ENCODE measurements at regions not wholly inside any gene's neighbourhood (a gene's known extent, or its start where the extent isn't known, plus 50 kb on each side); places are given as distances from the start of the nearest gene placed in this dataset.

DNA sequence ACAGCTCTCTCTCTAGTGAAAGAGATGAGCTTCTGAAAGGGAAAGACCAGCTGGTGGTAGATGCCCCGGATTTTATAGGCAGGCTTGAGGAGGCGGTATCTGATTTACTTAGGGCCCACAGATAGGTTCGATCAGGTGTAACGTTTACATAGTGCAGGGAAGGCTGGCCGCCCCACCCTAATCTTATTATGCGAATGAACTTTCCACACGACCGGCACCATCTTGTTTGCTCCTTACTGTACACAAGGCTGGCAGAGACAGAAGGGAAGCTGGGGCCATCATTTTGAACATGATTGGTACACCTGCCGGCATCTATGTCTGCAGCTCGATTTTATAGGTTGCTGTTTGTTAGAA is 212.0 kb upstream of the JARID2 start:
- TF ChIP-seq ZNF3 (CRISPR knock-in tag; IDR thresholded peaks at IDR 0.05), result no peak
- TF ChIP-seq, protein P1, sequence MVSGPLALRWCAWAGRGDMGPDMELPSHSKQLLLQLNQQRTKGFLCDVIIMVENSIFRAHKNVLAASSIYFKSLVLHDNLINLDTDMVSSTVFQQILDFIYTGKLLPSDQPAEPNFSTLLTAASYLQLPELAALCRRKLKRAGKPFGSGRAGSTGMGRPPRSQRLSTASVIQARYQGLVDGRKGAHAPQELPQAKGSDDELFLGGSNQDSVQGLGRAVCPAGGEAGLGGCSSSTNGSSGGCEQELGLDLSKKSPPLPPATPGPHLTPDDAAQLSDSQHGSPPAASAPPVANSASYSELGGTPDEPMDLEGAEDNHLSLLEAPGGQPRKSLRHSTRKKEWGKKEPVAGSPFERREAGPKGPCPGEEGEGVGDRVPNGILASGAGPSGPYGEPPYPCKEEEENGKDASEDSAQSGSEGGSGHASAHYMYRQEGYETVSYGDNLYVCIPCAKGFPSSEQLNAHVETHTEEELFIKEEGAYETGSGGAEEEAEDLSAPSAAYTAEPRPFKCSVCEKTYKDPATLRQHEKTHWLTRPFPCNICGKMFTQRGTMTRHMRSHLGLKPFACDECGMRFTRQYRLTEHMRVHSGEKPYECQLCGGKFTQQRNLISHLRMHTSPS (CRISPR knock-in tag; IDR thresholded peaks at IDR 0.05; ENCODE audit: low read depth), result no peak
- TF ChIP-seq CBX2 (IDR thresholded peaks at IDR 0.05; ENCODE audit: low read depth, low read length), result no peak
- no peak for TF ChIP-seq CBX2 (CRISPR knock-in tag; IDR thresholded peaks at IDR 0.05; ENCODE audit: low read depth)
- TF ChIP-seq, protein P2, sequence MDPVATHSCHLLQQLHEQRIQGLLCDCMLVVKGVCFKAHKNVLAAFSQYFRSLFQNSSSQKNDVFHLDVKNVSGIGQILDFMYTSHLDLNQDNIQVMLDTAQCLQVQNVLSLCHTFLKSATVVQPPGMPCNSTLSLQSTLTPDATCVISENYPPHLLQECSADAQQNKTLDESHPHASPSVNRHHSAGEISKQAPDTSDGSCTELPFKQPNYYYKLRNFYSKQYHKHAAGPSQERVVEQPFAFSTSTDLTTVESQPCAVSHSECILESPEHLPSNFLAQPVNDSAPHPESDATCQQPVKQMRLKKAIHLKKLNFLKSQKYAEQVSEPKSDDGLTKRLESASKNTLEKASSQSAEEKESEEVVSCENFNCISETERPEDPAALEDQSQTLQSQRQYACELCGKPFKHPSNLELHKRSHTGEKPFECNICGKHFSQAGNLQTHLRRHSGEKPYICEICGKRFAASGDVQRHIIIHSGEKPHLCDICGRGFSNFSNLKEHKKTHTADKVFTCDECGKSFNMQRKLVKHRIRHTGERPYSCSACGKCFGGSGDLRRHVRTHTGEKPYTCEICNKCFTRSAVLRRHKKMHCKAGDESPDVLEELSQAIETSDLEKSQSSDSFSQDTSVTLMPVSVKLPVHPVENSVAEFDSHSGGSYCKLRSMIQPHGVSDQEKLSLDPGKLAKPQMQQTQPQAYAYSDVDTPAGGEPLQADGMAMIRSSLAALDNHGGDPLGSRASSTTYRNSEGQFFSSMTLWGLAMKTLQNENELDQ (CRISPR knock-in tag; IDR thresholded peaks at IDR 0.05; ENCODE audit: borderline replicate concordance), result no peak
- no peak for TF ChIP-seq SMARCC2 (IDR thresholded peaks at IDR 0.05)
- H3K4me3 ChIP-seq (replicated peaks in 1 of 3; ENCODE audit: insufficient read depth in 1 of 3, low read depth in 2 of 3, low read length in 3 of 3), result no peak overlapping the region
- no peaks in the 10 kb centered on the region for H3K79me2 ChIP-seq (ENCODE audit: insufficient read depth, low read length)
- no peak overlapping the region for H3K4me2 ChIP-seq (ENCODE audit: low read depth, low read length)
- H3K27ac ChIP-seq (ENCODE audit: extremely low read length, insufficient read depth, low read length), result no peak overlapping the region
- H3K4me1 ChIP-seq (ENCODE audit: insufficient read depth, low read length), result peaks cover 20% of the 10 kb centered on the region
- DNase-seq (ENCODE audit: low spot score) (no peak), ATAC-seq (no peak), FAIRE-seq (no peak)
- no peak overlapping the region for H3K9ac ChIP-seq (ENCODE audit: insufficient read depth, low read depth, low read length)
- H2AFZ ChIP-seq (ENCODE audit: low read length), result no peak overlapping the region
- H3K36me3 ChIP-seq (replicated peaks in 1 of 2; ENCODE audit: control insufficient read depth in 1 of 2, insufficient read depth in 2 of 2, low read length in 2 of 2), result no peaks in the 10 kb centered on the region
- in situ Hi-C loops (cut with HindIII; ENCODE audit: extremely low pct_ligation_motif_present, low pct_unique_long_range_greater_than_20kb) (no loop called here), intact Hi-C loops (cut with micrococcal nuclease; ENCODE audit: unreplicated experiment) (loop anchor here (10.0 kb wide), 1 partner anchor 211 kb away; the partner anchor contains the start of gene JARID2)
- H3K9me3 ChIP-seq (ENCODE audit: low read length), result 0 out of 2 replicates have a peak, but pooled peaks cover 7% of the 10 kb centered on the region
- H3K27me3 ChIP-seq (ENCODE audit: control insufficient read depth in 1 of 2, insufficient read depth in 2 of 2, low read length in 2 of 2), result no peaks in the 10 kb centered on the region
- 48% methylated on average over 10 of the region's 10 CpGs for WGBS (ENCODE audit: low lambda C conversion rate)
- ChIA-PET CTCF (ENCODE audit: low intra/inter-chr PET ratio, low total read pairs) (no interaction called here), POLR2A (no interaction called here)
- no peaks in the 10 kb centered on the region for H4K20me1 ChIP-seq (ENCODE audit: insufficient read depth, low read length)
- BruUV-seq (replicated peaks), result no TSS peak

Measured in HepG2 (cell line).